Muscle of leg (tissue), 3 donors: ENCODE measurements at regions not wholly inside any gene's neighbourhood (a gene's known extent, or its start where the extent isn't known, plus 50 kb on each side); places are given as distances from the start of the nearest gene placed in this dataset.

Experiments used
- DNase-seq: peaks from one replicate; pipeline ENCODE4 v3.0.0; 2013
- H3K27ac ChIP-seq: one replicate; pipeline ENCODE4 v1.5.1; 2013; ENCODE audit warnings: mild to moderate bottlenecking, low read length, control low read depth
- H3K27me3 ChIP-seq: one replicate; pipeline ENCODE4 v1.6.1; 2013; ENCODE audit warnings: low read length; ENCODE audit not compliant: control insufficient read depth, insufficient read depth
- H3K36me3 ChIP-seq: one replicate; pipeline ENCODE4 v1.6.1; 2013; ENCODE audit warnings: low read length; ENCODE audit not compliant: control insufficient read depth, insufficient read depth
- H3K4me1 ChIP-seq: one replicate; pipeline ENCODE4 v1.6.1; 2013; ENCODE audit warnings: low read length; ENCODE audit not compliant: control insufficient read depth, insufficient read depth
- H3K4me3 ChIP-seq: one replicate; pipeline ENCODE4 v1.5.1; 2013; ENCODE audit warnings: low read length, control low read depth
- H3K9me3 ChIP-seq: replicated peaks from 2 replicates; pipeline ENCODE4 v1.6.1; 2013; ENCODE audit warnings: low read depth, low read length; ENCODE audit not compliant: control insufficient read depth
- WGBS: methylation state at CpG from one replicate; pipeline ENCODE4 v1.1.5; 2013; ENCODE audit warnings: missing lambda C conversion rate; ENCODE audit not compliant: insufficient coverage; 5-methylcytosine and 5-hydroxymethylcytosine counted together

DNA sequence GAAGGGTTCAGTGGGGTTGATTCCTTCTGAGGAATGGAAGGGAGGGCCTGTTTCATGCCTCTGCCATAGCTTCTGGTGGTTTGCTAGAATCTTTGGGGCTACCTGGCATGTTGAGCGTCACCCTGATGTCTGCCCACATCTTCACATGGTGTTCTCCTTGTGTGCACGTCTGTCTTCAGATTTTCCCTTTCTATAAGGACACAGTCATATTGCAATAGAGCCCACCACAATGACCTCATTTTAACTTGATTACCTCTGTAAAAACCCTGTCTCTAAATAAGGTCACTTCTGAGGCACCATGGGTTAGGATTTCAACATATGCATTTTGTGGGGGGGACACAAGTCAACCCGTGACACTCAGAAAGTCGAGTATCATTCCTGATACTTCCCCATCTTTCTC lies 257.9 kb downstream of the COG6 start:
- Histone ChIP-seq H3K4me1 (no peaks in the 10 kb centered on the region), H3K9me3 (no peaks in the 10 kb centered on the region), H3K27ac (no peak overlapping the region), H3K4me3 (no peak overlapping the region), H3K36me3 (no peaks in the 10 kb centered on the region), H3K27me3 (no peaks in the 10 kb centered on the region)
- no peak for DNase-seq
- 84% methylated on average over 4 of the region's 4 CpGs for WGBS

DNA sequence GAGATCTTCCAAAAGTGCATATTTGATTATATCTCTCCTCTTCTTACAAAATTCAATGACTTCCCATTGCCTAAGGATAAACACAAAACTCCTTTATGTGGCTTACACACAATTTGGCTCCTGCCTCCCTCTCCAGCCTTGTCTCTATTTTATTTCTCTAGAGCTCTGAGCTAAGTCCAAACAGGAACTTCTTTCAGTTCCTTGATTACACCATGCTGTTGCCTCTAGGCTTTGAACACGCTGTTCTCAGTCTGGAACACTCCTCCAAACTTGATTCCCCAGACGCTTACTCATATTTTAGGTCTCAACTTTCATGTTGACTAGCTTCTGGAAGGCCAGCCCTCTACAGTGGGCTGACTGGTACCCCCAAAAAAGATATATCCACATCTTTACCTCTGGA lies 258.5 kb downstream of the COG6 start:
- no peaks in the 10 kb centered on the region for H3K36me3 ChIP-seq
- H3K4me3 ChIP-seq: no peak overlapping the region
- H3K27ac ChIP-seq: no peak overlapping the region
- no peaks in the 10 kb centered on the region for H3K9me3 ChIP-seq
- no peaks in the 10 kb centered on the region for H3K4me1 ChIP-seq
- WGBS: 17% methylated on average over 1 of the region's 2 CpGs
- no peaks in the 10 kb centered on the region for H3K27me3 ChIP-seq
- peak; percentile 42 for DNase-seq

DNA sequence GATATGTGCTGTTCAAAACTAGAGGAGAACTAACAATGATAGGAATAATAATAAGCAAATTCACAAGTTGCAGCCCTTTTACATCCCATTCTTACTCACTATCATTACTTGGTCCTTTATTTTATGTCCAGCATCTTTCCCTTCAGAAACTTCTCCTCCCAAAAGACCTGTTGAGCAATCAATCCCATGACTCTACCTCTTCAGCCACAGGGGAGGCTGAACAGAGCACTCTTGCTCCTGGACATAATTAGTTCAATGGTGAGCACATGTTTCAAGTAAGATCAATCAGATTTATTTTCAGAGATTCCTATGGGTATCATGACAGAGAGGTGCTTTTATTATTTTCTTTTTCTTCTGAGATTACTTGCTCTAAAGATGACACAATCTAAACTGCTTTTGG lies 260.0 kb downstream of the COG6 start:
- H3K27ac ChIP-seq: no peak overlapping the region
- no peaks in the 10 kb centered on the region for H3K4me1 ChIP-seq
- H3K27me3 ChIP-seq: no peaks in the 10 kb centered on the region

DNA sequence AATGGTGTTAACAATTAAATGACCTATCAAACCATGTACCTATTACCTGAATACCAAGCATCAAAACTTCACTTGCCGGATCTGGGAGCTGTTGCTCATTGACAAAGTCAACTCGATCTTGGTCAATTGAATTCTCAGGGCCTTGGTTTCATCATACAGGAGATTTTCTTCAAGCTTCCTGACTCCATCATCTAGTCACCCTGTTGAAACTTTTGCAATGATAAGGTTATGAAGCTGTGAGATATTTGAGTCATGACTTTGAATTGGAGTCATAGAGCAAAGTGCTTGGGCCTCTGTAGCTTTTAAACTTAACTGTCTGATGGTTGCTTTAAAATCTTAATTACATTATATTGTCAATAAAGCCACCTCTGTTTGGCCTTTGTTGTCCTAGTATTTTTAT lies 260.9 kb downstream of the COG6 start:
- Histone ChIP-seq H3K4me3 (no peak overlapping the region), H3K36me3 (no peaks in the 10 kb centered on the region), H3K27ac (no peak overlapping the region), H3K9me3 (no peaks in the 10 kb centered on the region), H3K27me3 (no peaks in the 10 kb centered on the region), H3K4me1 (no peaks in the 10 kb centered on the region)
- 100% methylated on average over 1 of the region's 2 CpGs for WGBS
- DNase-seq: no peak

More for the DNA sequence above, 260.0 kb downstream of the COG6 start:
- no peaks in the 10 kb centered on the region for H3K36me3 ChIP-seq
- no peak overlapping the region for H3K4me3 ChIP-seq
- DNase-seq: no peak
- no peaks in the 10 kb centered on the region for H3K9me3 ChIP-seq

DNA sequence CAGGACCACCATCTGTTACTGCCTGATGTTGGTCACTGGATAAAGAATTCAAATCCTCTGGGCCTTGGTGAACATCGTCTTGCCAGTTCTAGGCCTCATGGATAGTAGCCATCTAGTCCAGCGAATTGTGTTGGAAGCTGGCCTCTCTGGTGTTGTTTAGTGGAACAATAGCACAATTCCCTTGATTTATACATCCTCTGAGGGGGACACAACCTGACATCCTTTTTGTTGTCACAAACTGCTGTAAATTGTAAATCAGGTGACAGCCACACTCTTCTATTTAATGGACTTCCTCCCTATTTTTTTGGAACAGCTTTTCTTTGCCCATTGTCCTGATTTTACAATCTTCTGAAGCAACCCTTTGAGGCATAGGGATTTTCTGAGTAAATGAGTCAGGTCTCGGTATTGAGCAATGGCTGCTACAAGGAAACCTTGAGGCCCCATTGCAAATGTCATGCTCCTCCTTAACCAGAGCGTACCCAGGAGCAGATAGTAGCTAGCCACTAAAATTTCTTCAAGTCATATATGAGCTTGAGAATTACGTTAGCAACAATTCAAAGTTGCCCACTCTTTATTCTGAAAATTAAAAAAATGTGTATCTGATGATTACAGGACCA lies 263.3 kb downstream of the COG6 start:
- Histone ChIP-seq H3K4me3 (no peak overlapping the region), H3K9me3 (no peaks in the 10 kb centered on the region), H3K27me3 (no peaks in the 10 kb centered on the region), H3K27ac (no peak overlapping the region), H3K36me3 (no peaks in the 10 kb centered on the region), H3K4me1 (no peaks in the 10 kb centered on the region)
- DNase-seq: no peak
- WGBS: 60% methylated on average over 1 of the region's 5 CpGs

DNA sequence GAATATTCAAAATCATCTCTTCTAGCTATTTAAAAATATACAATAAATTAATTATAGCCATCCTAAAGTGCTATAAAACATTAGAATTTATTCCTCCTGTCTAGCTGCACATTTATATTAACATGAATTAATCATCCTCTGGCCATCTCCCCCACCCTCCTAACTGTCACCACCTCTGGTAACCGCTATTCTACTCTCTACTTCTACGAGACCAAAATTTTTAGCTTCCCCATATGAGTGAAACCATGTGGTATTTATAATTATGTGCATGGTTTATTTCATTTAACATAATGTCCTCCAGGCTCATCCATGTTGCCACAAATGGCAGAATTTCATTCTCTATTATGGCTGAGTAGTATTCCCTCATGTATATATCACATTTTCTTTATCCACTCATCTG lies 265.2 kb downstream of the COG6 start:
- WGBS: no CpG with 5 or more reads among the region's 2 CpGs
- no peak overlapping the region for H3K4me3 ChIP-seq

DNA sequence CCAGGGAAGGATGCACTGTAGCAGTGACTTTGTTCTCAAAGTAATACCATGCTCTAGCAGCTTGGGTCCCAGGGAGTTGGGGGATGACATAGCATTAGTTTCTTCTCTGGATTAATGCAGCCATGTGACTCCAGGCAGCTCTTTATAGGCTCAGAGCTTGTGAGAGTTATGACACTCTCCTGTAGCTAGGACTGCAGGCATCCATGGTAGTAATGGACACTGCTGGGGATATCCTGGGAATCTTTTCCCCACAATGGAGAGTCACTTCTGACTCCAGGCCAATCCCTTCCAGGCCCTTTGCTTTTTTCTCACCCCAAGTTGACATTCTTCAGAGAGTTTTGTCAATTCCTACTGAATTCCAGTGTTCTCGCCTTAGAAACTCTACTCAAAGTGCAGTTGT lies 270.9 kb downstream of the COG6 start:
- DNase-seq: no peak

More for the DNA sequence above, 265.2 kb downstream of the COG6 start:
- Histone ChIP-seq H3K27me3 (no peaks in the 10 kb centered on the region), H3K9me3 (peaks cover 8% of the 10 kb centered on the region), H3K4me1 (no peaks in the 10 kb centered on the region), H3K27ac (no peak overlapping the region), H3K36me3 (no peaks in the 10 kb centered on the region)
- no peak for DNase-seq

DNA sequence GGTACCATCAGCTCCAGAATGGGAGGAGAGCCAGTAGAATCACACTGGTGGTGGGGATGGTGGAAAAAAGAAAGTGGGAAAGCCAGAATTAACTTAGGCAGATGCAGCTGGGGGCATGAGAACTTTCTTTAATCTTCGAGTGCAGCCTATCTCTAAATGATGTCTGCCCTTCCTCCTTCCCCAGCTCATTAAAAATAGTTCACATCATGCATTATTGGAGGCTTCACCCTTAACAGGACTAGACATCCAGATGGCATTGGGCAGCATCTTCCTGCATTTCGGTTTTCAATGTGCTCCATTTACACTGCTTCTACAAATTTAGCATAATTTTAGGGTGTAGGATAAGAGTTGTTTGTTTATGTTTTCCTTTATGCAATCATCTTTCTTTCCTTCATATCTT lies 272.8 kb downstream of the COG6 start:
- DNase-seq: no peak
- Histone ChIP-seq H3K9me3 (peaks cover 14% of the 10 kb centered on the region), H3K27ac (no peak overlapping the region), H3K27me3 (no peaks in the 10 kb centered on the region), H3K4me1 (no peaks in the 10 kb centered on the region), H3K36me3 (no peaks in the 10 kb centered on the region), H3K4me3 (no peak overlapping the region)
- 67% methylated on average over 1 of the region's 2 CpGs for WGBS

More for the DNA sequence above, 270.9 kb downstream of the COG6 start:
- H3K36me3 ChIP-seq: no peaks in the 10 kb centered on the region
- no peak overlapping the region for H3K27ac ChIP-seq
- peaks cover 14% of the 10 kb centered on the region for H3K9me3 ChIP-seq
- H3K27me3 ChIP-seq: no peaks in the 10 kb centered on the region
- no peak overlapping the region for H3K4me3 ChIP-seq
- no CpG with 5 or more reads among the region's 1 CpG for WGBS
- no peaks in the 10 kb centered on the region for H3K4me1 ChIP-seq

DNA sequence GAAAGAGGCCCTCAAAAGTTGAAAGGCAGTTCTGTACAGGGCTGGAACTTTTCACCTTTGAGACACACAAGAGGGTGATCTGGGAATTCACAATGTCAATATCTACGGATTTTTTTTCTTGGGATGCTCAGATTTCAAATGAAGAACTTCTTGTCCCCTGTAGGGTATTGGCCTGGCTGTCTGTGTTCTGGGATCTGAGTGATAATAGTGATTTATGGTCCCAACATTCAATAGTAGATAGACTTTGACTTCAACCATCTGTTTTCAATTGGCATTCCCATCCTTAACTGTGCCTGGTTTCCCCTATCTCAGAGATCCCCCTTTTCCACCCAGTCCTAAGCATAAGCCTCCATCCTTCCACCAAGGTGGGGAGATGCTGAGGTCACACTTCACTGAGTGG lies 274.1 kb downstream of the COG6 start:
- no peaks in the 10 kb centered on the region for H3K36me3 ChIP-seq
- no peak overlapping the region for H3K27ac ChIP-seq
- no peak for DNase-seq
- peaks cover 14% of the 10 kb centered on the region for H3K9me3 ChIP-seq
- H3K4me3 ChIP-seq: no peak overlapping the region
- H3K4me1 ChIP-seq: no peaks in the 10 kb centered on the region
- H3K27me3 ChIP-seq: no peaks in the 10 kb centered on the region
- 0% methylated on average over 1 of the region's 1 CpG for WGBS

DNA sequence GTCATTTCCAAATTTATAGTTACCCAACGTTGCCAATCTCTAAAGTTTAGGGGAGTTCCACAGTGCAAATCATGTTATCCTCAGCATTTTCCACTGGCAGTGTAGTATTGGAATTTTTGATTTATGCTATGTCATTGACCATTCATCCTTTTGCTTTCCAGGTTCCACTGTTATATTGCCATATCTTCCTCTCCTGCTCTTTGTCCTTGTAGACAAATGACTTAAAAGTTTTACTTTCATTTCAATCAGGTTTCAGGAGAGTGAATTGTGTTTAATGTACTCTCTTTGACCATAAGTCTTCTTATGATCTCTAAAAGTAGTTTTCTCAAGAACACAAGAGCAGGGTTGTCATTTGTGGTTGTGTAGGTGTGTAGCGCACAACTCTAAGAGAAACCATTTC lies 274.6 kb downstream of the COG6 start:
- WGBS: no CpG with 5 or more reads among the region's 2 CpGs
- DNase-seq: no peak
- H3K4me3 ChIP-seq: no peak overlapping the region
- H3K27ac ChIP-seq: no peak overlapping the region
- no peaks in the 10 kb centered on the region for H3K27me3 ChIP-seq
- peaks cover 11% of the 10 kb centered on the region for H3K9me3 ChIP-seq
- H3K4me1 ChIP-seq: no peaks in the 10 kb centered on the region
- no peaks in the 10 kb centered on the region for H3K36me3 ChIP-seq
